DLD1 (cell line): ENCODE measurements at regions not wholly inside any gene's neighbourhood (a gene's known extent, or its start where the extent isn't known, plus 50 kb on each side); places are given as distances from the start of the nearest gene placed in this dataset.
"Not testable (repeated sequence)": the region's sequence is repeated elsewhere in the genome, so short reads cannot be mapped to it uniquely, and the experiment has no call there.

Experiments used
- in situ Hi-C: cut with HindIII; loops from 2 replicates; pipeline ENCODE4 v1.10.0; 2017; ENCODE audit warnings: low sequenced_read_pairs

DNA sequence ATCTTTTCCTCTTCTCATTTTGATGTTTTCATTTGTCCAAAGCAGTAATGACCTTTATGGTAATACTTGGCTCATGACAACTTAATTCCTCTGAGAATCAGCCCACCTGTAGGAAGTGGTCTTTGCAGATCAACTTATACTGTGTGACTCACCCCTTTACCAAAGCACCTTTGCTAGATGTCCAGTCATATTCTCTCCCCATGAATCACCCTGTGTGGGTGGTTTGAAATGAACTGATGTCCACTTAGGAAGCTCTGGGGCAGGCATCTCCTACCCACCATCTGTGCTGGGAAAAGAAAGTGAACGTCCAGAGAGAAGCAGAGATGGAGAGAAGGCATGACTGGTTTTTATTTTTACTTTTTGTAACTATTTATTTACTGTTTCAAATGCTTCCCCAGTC, 410.3 kb downstream of the KIF20B start:
- in situ Hi-C loops = no loop called here

DNA sequence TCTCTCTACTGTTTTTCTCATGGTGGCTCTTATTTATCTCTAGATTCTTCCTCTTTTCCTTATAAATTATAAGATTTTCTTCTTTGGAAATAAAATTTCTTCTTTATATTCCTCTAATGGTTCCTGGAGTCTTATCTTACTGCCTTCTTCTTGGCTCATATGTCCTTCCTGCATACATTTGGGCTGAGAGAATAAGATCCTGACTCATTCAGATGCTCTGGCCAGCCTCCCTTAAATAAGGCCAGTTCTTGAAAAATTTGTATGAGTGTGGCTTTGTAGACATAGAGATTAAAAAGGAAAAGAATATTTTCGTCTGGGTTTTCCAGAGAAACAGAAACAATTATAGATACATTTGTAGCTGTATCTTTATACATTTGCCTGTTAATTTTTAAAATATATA, 411.3 kb downstream of the KIF20B start:
- in situ Hi-C loops = no loop called here

DNA sequence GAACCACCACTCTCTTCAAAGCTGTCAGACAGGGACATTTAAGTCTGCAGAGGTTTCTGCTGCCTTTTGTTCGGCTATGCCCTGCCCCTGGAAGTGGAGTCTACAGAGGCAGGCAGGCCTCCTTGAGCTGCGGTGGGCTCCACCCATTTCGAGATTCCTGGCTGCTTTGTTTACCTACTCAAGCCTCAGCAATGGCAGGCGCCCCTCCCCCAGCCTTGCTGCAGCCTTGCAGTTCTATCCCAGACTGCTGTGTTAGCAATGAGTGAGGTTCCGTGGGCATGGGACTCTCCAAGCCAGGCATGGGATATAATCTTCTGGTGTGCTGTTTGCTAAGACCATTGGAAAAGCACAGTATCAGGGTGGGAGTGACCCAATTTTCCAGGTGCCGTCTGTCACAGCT, 417.2 kb downstream of the KIF20B start:
- in situ Hi-C loops = not testable (repeated sequence)

DNA sequence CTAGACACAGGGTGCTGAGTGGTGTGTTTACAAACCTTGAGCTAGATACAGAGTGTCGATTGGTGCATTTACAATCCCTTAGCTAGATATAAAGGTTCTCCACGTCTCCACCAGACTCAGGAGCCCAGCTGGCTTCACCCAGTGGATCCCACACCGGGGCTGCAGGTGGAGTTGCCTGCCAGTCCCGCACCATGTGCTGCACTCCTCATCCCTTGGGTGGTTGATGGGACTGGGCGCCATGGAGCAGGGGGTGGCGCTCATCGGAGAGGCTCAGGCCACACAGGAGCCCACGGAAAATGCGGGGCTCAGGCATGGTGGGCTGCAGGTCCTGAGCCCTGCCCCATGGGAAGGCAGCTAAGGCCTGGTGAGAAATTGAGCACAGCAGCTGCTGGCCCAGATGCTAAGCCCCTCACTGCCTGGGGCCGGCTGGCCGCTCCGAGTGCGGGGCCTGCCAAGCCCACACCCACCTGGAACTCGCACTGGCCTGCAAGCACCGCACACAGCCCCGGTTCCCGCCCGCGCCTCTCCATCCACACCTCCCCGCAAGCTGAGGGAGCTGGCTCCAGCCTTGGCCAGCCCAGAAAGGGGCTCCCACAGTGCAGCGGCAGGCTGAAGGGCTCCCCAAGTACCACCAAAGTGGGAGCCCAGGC, 418.4 kb downstream of the KIF20B start:
- in situ Hi-C loops = not testable (repeated sequence)

DNA sequence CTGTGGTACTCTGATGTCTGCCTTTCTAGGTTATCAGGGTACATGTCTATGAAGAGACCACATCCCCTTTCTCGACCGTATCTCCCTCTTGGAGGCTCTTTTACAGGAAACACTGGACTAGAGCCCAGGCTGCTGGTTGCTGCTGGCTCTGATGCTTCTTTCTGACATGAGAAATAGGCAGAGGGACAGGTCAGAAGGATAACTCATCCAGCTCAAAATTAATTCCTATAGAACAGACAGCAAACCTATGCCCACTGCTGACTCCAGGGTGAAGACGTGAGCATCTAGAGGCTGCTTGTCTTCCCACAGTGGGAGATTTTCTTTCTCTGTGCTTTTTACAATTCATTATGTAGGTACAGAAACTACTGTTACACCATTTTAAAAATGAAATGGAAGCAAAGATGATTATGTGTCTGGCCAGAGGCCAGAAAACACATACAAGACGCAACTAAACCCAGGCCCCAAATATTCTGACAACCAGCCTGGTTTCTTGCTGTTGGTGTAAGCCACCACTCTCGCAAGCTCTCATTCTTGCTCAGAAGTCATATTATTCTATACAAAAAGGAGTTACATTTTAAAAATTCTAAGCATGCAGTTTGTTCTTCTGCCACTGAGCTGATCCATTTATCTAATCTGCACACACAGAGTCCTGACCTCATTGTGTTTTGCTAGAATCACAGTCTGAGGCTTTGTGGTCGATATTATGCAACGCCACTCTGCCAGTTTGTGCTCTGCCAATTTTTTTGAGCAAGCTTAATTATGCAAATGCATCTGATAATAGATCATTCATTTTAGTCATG, 424.3 kb downstream of the KIF20B start:
- in situ Hi-C loops = no loop called here

DNA sequence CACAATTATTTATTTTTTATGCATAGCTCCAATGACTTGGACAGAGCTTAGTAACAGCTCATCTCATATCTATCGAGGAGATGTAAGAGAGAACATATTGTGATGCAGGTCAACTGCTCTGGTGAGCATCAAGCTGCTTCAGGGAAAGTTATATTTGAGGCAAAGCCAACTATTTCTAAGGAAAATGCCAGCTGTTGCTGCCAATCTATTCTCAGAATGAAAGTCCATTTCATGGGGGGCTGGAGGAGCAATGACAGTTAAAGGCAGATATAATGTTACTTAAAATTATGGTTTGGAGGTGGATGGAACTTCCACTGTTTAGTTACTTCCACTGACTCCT, 424.8 kb downstream of the KIF20B start:
- in situ Hi-C loops = no loop called here

DNA sequence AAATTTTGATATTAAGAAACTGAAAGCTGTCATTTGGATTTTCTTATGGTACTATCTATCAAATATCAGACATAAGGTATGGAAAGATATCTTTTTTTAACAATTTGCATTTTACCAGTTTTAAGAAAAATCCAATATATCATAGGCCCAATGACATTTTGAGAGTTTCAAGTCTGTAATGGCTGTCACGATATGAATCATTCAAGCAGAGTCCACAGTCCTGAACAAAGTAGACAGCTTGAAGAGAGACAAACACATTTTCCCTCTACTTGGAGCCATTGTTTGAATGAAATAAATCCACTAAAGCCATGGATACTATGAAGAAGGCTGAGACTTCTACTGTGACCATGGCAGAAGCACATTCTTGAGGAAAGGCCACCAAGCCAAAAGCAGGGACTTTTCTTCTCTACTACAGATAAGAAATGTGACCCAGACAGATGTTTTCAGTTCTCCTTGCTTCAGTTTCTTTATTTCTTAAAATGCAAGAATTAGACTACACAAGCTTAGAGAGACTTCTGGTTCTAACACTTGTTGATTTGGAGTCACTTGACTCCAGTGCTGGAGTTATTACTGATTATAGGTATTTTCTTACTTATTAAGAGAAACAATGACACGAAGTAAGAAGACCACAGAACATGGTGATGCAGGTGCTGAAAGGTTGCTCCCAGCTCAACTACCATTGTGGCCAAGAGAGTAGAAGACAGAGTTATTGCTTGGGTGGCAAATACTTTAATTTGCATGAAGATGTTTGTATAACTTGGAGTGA, 429.1 kb downstream of the KIF20B start:
- in situ Hi-C loops = no loop called here

DNA sequence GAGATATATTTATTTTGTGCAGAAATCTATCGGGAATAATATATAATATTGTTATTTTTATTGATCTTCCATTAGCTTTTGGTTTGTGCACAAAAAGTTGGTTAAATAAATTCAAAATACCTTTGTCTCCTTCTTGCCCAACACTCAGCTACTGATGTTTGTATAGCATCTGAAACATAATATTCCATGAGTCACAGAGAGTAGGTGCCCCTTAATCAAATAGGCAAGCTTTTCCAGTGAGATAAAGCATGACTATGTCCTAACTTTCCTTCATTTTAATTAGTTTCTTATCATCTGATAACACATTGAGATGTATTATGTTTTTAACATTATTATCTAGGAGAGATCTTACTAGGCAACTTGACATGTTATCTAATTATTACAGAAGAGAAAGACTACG, 432.2 kb downstream of the KIF20B start:
- in situ Hi-C loops = no loop called here

DNA sequence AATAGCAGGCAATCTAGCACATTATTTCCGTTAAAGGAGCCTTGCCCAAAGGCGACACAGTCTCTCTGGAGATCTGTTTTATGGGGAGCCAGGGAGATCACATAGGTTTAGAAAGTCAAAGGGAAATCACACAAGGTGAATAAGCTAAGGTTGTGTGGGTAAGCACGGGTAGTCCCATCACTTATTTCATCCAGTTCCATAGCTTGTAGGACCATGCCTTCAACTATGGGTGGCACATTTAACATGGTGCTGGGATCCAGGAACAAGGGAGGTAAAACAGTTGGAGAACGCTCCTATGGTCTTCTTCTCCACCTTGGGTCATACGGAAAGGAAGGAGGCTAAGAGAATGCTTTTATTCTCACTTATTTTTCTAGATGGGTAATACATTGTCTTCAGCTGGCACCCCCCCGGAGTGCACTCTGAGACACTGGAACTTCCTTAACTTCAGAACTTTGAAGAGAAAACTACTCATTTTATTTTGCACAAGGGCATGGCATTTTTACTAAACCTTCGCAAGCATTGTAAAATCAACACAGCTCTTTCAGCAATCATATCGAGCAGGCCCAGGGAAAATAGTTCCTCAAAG, 435.4 kb downstream of the KIF20B start:
- in situ Hi-C loops = no loop called here

DNA sequence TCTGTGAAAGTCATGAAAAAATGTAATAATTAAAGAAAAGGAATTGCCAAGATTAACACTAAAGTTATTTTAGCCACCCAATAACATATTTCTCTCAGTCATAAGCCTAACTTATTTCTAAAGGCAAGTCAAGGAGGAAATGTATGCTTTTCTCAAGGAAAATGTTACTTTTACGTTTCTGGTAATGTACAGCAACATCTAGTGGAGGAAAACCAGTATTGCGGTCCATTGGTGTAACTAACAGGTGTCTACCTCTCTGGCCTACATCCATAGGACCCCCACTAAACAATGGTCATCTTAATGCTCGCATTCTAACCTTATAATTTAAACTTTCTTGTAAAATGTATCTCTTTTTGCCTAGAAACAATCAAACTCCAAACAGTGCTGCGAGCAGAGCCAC, 437.5 kb downstream of the KIF20B start:
- in situ Hi-C loops = no loop called here

DNA sequence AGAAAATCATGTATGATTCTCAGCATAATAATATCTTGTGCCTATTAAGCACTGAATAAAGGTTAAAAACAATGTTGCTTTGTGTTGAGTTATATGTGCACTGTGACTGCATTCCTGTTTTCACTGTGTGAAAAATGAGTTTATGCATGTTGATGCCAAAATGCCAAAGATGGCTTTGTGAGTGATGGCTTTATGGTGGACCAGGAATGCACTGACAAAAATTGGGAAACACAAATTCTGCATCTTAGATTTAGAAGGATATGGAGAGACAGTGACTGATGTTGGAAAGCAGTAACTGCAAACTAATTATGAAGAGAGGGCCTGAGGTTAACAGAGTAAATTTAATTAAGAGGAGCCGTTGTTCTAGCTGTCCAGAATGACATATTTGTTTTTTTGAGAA, 440.4 kb downstream of the KIF20B start:
- in situ Hi-C loops = no loop called here

DNA sequence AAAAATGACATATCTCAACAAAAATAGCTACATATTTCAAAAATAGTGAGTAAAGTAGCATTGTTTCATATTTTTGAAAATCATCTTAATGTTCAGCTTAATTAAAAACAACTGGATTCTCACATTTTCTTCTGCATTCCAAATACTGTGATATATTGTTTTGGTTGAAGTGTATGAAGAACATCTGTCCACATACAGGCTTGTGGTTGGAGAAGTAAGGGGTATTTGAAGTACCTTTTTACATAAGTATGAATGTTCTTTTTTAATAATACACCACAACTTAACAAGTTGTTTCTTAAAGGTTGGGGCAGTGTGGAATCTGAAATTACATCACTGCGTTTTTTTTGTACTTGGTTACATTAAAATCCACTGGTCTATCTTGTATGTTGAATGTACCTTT, 442.5 kb downstream of the KIF20B start:
- in situ Hi-C loops = no loop called here

DNA sequence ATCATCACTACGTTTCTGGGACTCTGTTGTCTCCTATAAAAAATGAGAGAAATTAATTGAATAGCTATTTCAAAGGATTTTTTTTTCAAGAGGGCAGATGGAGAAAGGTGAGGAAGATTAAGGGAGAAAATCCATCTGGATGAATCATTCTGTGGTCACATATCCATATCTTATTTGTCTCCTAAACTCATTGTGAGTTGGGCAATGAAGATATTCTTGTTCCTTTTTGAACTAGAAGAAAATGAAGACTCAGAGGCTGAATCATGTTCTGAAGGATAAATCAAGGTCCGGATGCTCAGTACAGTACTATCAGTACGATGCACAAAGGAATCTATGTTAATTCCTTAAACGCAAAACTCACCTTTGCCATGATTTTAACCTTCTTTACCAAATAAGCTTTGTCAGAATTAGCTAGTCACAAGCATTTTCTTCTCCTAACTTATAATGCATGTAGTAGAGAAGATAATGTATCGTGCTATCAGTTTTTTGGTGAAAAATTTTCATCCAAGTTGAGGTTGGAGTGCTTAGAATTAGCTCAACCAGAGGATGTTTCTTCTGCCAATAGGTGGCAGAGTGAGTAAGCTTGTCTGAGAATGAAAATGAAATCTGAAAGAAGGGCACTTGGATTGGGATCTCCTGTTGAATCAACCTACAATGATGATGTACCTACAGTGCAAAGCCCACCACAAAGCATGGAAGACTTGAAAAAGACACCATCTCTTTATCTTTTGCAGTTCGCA, 446.9 kb downstream of the KIF20B start:
- in situ Hi-C loops = no loop called here

DNA sequence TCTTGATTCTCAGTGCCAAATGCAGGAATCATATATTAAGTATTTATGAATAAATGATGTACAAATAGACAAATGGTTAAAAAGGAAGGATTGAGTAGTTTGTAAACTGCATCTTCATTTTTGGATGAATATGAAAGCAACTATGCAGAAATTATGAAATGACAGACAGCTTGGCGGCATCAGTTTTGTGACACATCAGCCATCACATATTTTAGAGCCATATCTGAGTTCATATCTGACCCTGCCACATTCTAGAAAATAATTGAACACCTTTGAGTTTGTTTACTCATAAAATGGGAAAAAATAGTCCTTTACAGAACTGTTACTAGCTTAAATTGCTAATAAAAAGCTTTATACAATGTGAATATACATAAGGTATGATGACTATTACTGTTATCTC, 448.2 kb downstream of the KIF20B start:
- in situ Hi-C loops = no loop called here

DNA sequence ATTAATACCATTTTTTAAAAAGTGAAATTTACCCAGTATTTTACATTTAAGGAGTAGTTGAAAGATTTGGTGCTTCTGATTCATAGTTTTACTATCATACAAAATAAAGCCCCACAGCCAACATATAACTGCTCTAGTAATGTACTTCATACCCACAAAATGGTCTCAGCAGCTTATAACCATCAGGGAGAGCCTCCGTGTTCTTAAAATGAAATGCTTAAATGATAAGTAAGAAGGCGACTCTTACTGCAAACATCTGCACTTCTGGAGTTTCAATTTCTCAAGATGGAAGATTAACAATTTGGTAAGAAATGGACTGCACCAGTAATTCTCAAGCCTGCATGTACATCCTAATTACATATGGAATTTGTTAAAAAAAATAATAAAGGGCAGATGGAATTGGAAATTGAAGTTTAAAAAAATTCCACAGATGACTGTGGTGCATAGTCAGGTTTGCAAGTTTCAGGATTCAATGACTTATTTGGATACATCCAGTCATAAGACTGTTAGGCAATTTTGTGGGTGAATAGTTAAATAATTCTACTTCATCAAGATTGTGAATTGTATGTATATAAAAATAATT, 461.0 kb downstream of the KIF20B start:
- in situ Hi-C loops = no loop called here

DNA sequence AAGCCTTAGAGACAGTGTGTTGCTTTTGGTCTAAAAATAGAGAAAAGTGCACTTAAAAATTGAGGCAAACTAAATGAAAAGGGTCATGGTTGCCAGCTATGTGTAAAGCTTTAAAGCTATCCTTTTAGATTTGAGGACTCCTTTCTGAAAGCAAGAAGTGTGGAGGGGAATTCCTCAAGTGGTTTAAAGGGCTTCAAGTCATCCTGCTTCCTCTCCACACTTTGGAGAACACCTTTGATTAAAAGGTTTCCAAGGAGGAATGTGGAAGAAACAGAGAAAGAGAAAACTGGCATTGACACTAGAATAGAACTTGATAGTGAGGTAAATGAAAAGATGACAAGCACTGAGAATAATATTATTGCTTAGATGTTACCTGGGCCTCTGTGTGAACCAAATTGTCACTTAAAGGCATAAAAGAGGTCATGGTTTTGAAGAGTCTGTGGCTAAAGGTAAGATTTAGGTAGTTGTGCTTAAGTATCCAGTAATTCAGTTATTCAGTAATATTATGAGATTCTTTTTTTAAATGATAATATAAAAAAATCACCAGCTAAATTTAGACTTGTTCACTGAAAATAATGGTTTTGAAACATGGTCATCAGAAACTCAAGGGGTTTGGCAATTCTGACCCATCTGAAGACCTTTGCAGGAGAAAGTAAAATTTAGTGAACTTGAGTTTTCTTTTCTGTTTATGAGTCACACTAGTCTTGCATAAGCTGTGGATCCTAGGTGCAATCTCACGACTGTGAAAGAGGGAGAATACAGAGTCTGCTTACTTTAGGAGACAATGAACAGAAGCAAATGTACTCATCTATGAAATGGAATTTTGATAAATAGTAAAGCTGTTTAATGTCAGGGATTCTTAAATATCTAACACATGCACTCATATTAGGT, 466.0 kb downstream of the KIF20B start:
- in situ Hi-C loops = no loop called here

DNA sequence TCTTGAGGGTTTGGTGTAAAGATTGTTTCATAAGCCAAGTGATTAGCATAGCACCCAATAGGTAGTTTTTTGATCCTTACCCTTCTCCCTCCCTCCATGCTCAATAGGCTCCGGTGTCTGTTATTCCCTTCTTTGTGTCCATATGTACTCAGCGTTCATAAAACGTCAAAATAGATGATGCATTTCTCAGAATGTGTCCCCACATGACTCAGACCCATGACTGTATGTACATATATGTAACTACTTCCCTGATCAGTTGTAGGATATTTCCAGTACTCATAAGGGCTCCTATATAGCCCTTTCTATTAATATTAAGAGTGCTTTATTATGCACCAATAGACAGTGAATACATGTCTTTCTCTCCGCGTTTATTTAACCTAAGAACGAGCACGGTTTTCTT, 466.9 kb downstream of the KIF20B start:
- in situ Hi-C loops = no loop called here

DNA sequence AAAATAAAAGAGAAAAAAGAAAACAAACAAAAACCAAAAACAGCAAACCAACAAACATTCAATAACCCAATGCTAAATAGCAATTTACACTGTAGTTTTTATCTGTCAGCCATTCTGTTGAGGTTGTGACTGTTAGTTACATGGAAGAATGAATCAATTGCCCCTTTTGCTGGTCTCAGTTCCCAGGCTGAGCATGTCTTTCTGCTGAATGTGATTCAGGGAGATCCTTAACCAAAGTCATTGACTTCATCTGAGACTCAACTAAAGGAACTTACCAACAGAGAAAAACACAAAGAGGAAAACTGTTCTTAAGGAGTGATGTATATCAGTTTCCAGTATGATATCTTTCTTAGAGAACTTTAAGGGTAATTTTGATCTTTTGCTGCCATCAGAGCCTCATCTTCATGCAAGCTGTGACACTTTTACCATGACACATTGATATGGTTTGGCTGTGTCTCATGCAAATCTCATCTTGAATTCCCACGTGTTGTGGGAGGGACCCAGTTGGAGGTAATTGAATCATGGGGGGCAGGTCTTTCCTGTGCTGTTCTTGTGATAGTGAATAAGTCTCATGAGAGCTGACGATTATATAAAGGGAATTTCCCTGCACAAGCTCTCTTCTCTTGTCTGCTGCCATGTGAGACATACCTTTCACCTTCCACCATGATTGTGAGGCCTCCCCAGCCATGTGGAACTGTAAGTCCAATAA, 469.8 kb downstream of the KIF20B start:
- in situ Hi-C loops = no loop called here

DNA sequence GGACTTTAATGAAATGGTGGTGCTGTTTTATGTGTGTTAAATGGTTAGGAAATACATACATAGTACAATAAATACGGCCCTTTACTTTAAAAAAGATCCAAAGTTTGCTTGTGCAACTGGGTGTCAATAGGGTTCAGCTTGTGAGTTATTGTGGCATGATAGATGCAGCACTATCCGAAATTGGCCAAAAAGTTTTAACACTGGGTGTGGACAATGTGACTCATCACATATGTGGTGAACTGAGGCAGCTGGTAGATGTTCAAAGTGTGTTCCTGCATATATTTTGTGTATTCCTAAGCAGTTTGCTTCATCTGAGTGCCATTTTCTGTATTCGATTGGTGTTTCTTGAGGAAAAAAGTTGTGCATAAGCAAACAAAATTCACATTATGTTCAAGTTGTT, 473.1 kb downstream of the KIF20B start:
- in situ Hi-C loops = no loop called here
